H1 (cell line): ENCODE measurements at regions not wholly inside any gene's neighbourhood (a gene's known extent, or its start where the extent isn't known, plus 50 kb on each side); places are given as distances from the start of the nearest gene placed in this dataset.

Experiments used
- CTCF ChIA-PET: fragments of 300-600 bp; sonication (Branson Sonifier 250); formaldehyde crosslinking; loops from one replicate; lab custom pipeline; 2021; ENCODE audit not compliant: partially characterized antibody; lab: Charles Lee
- POLR2A ChIA-PET: fragments of 300-600 bp; sonication (Branson Sonifier 250); formaldehyde crosslinking; loops from one replicate; lab custom pipeline; 2021; ENCODE audit warnings: inconsistent platforms; ENCODE audit not compliant: partially characterized antibody; lab: Charles Lee
- DNase-seq, 2 experiments: peaks; one replicate each; pipeline versions ENCODE4 v3.0.0 to v3.0.0-alpha.2; 2010 to 2022; ENCODE audit warnings: low spot score in 2 of 2, low read depth in 1 of 2, mixed read lengths in 1 of 2
- FAIRE-seq: peaks from 2 replicates; lab custom pipeline; 2011; peaks lifted over from hg19 to GRCh38; lab: Jason Lieb, UNC
- H2AFZ ChIP-seq: 2 replicates; pipeline ENCODE4 v1.8.1; 2012; ENCODE audit warnings: low read length, inconsistent platforms
- H2AK5ac ChIP-seq: 2 replicates; pipeline ENCODE4 v1.6.1; 2013; ENCODE audit warnings: low read depth, low read length
- H2BK120ac ChIP-seq: replicated peaks from 2 replicates; pipeline ENCODE3; 2013; ENCODE audit warnings: low read depth, low read length, inconsistent platforms
- H2BK12ac ChIP-seq: 2 replicates; pipeline ENCODE4 v1.6.1; 2013; ENCODE audit warnings: low read depth, low read length
- H2BK15ac ChIP-seq: 2 replicates; pipeline ENCODE4 v1.6.1; 2013; ENCODE audit warnings: low read length
- H2BK20ac ChIP-seq: 2 replicates; pipeline ENCODE4 v1.6.1; 2013; ENCODE audit warnings: low read length
- H2BK5ac ChIP-seq: 2 replicates; pipeline ENCODE4 v1.6.1; 2013; ENCODE audit warnings: low read depth, low read length
- H3K14ac ChIP-seq: 2 replicates; pipeline ENCODE4 v1.6.1; 2013; ENCODE audit warnings: inconsistent platforms; ENCODE audit not compliant: insufficient read length
- H3K18ac ChIP-seq: 2 replicates; pipeline ENCODE4 v1.6.1; 2013; ENCODE audit warnings: low read length; ENCODE audit errors: extremely low read depth
- H3K23ac ChIP-seq: 2 replicates; pipeline ENCODE4 v1.6.1; 2013; ENCODE audit warnings: inconsistent platforms; ENCODE audit not compliant: insufficient read length
- H3K23me2 ChIP-seq: 2 replicates; pipeline ENCODE4 v1.6.1; 2013; ENCODE audit warnings: low read depth, low read length
- H3K27ac ChIP-seq: 2 replicates; pipeline ENCODE4 v1.6.1; 2011; ENCODE audit warnings: low read depth, low read length, inconsistent platforms
- H3K27me3 ChIP-seq, 4 experiments: replicated peaks in 1 of 4; 1 replicate in 1 of 4; 2 replicates in 3 of 4; pipeline versions ENCODE4 v1.6.1 to v1.8.1; 2011 to 2013; ENCODE audit warnings: low read length in 3 of 4, mild to moderate bottlenecking in 3 of 4, inconsistent platforms in 2 of 4, mixed read lengths in 2 of 4, moderate library complexity in 1 of 4; ENCODE audit not compliant: control insufficient read depth in 3 of 4, insufficient read depth in 3 of 4; ENCODE audit errors: extremely low read depth in 1 of 4
- H3K36me3 ChIP-seq, 4 experiments: 2 replicates each; pipeline versions ENCODE4 v1.6.1 to v1.8.1; 2011 to 2013; ENCODE audit warnings: mild to moderate bottlenecking in 4 of 4, low read length in 3 of 4, moderate library complexity in 2 of 4, control low read depth in 1 of 4, inconsistent platforms in 1 of 4; ENCODE audit not compliant: insufficient read depth in 4 of 4, control insufficient read depth in 2 of 4
- H3K4ac ChIP-seq: replicated peaks from 2 replicates; pipeline ENCODE3; 2013; ENCODE audit warnings: low read length, low read depth, mixed read lengths, inconsistent platforms; ENCODE audit not compliant: insufficient read length
- H3K4me1 ChIP-seq, 4 experiments: replicated peaks in 1 of 4; 1 replicate in 1 of 4; 2 replicates in 3 of 4; pipeline versions ENCODE4 v1.6.1 to v1.8.1; 2011 to 2013; ENCODE audit warnings: low read length in 3 of 4, inconsistent platforms in 2 of 4, mixed read lengths in 1 of 4; ENCODE audit not compliant: insufficient read depth in 4 of 4, control insufficient read depth in 3 of 4
- H3K4me2 ChIP-seq, 2 experiments: 2 replicates each; pipeline versions ENCODE4 v1.6.1 to v1.8.1; 2011 to 2013; ENCODE audit warnings: low read depth in 2 of 2, low read length in 2 of 2, control low read depth in 1 of 2, inconsistent platforms in 1 of 2, mild to moderate bottlenecking in 1 of 2; ENCODE audit not compliant: insufficient read depth in 1 of 2
- H3K4me3 ChIP-seq, 4 experiments: fragments of 200-600, 300-600 bp in 1 of 4; sonication (generic), shearing (Covaris generic), sonication (Bioruptor Twin) in 1 of 4; 2 replicates each; pipeline versions ENCODE4 v1.5.1 to v1.8.1; 2011 to 2016; ENCODE audit warnings: low read length in 4 of 4, low read depth in 3 of 4, control low read depth in 2 of 4, inconsistent platforms in 2 of 4, mild to moderate bottlenecking in 2 of 4, mixed read lengths in 1 of 4, moderate library complexity in 1 of 4; ENCODE audit not compliant: insufficient read depth in 2 of 4; ENCODE audit errors: extremely low read depth in 1 of 4
- H3K56ac ChIP-seq: replicated peaks from 2 replicates; pipeline ENCODE3; 2013; ENCODE audit warnings: low read depth, mild to moderate bottlenecking, mixed read lengths, low read length, inconsistent platforms; ENCODE audit not compliant: insufficient read length
- H3K79me1 ChIP-seq: 2 replicates; pipeline ENCODE4 v1.6.1; 2013; ENCODE audit warnings: low read depth, low read length, control low read depth
- H3K79me2 ChIP-seq, 2 experiments: 2 replicates each; pipeline versions ENCODE4 v1.6.1 to v1.8.1; 2012 to 2013; ENCODE audit warnings: low read length in 2 of 2, mild to moderate bottlenecking in 2 of 2, inconsistent platforms in 1 of 2; ENCODE audit not compliant: insufficient read depth in 2 of 2, control insufficient read depth in 1 of 2
- H3K9ac ChIP-seq, 4 experiments: replicated peaks in 1 of 4; 1 replicate in 1 of 4; 2 replicates in 3 of 4; pipeline versions ENCODE4 v1.6.1 to v1.8.1; 2011 to 2013; ENCODE audit warnings: low read depth in 3 of 4, low read length in 3 of 4, control low read depth in 2 of 4, mild to moderate bottlenecking in 2 of 4, moderate library complexity in 2 of 4, inconsistent platforms in 1 of 4; ENCODE audit errors: extremely low read depth in 1 of 4
- H3K9me3 ChIP-seq, 2 experiments: 2 replicates each; pipeline versions ENCODE4 v1.6.1 to v1.8.1; 2012 to 2013; ENCODE audit warnings: mild to moderate bottlenecking in 2 of 2, moderate library complexity in 2 of 2, control low read depth in 1 of 2, inconsistent platforms in 1 of 2, low read depth in 1 of 2, low read length in 1 of 2, mixed read lengths in 1 of 2; ENCODE audit not compliant: insufficient read depth in 2 of 2
- H4K20me1 ChIP-seq, 2 experiments: replicated peaks in 1 of 2; 2 replicates each; pipeline versions ENCODE3 to v1.8.1; 2011 to 2013; ENCODE audit warnings: inconsistent platforms in 2 of 2, low read length in 2 of 2, mild to moderate bottlenecking in 1 of 2; ENCODE audit not compliant: insufficient read depth in 2 of 2, control insufficient read depth in 1 of 2
- H4K5ac ChIP-seq: 2 replicates; pipeline ENCODE4 v1.6.1; 2013; ENCODE audit warnings: low read length, low read depth, mixed read lengths, inconsistent platforms; ENCODE audit not compliant: insufficient read length
- H4K8ac ChIP-seq: 2 replicates; pipeline ENCODE4 v1.8.0; 2013; ENCODE audit warnings: mild to moderate bottlenecking, moderate library complexity, low read length, inconsistent platforms; ENCODE audit not compliant: insufficient read depth; ENCODE audit errors: extremely low read depth
- H4K91ac ChIP-seq: replicated peaks from 2 replicates; pipeline ENCODE3; 2013; ENCODE audit warnings: low read length, mixed read lengths, inconsistent platforms; ENCODE audit not compliant: insufficient read length
- BCL11A ChIP-seq, 2 experiments: IDR thresholded peaks; one replicate each; pipeline ENCODE4 v1.6.1; 2011; ENCODE audit warnings: low read depth in 2 of 2, low read length in 2 of 2, mild to moderate bottlenecking in 2 of 2
- CHD1 ChIP-seq: IDR thresholded peaks from 2 replicates; pipeline ENCODE4 v1.6.1; 2012; ENCODE audit warnings: low read depth, low read length, improper control_type of control experiment
- CTCF ChIP-seq, 3 experiments: IDR thresholded peaks; 1 replicate in 2 of 3; 2 replicates in 1 of 3; pipeline versions ENCODE4 v1.5.1 to v1.6.1; 2011; ENCODE audit warnings: low read length in 3 of 3, mild to moderate bottlenecking in 3 of 3, inconsistent platforms in 2 of 3, low read depth in 1 of 3, moderate library complexity in 1 of 3; ENCODE audit not compliant: insufficient read depth in 1 of 3; ENCODE audit errors: control extremely low read depth in 1 of 3
- GABPA ChIP-seq: IDR thresholded peaks from 2 replicates; pipeline ENCODE4 v1.6.1; 2011; ENCODE audit warnings: mild to moderate bottlenecking, low read length, moderate library complexity, borderline replicate concordance; ENCODE audit not compliant: insufficient read depth
- KDM1A ChIP-seq: fragments of 200-600, 300-600 bp; sonication (generic); IDR thresholded peaks from 2 replicates; pipeline ENCODE4 v1.7.1; 2016; ENCODE audit warnings: mild to moderate bottlenecking, low read length, borderline replicate concordance
- POU5F1 ChIP-seq: IDR thresholded peaks from 2 replicates; pipeline ENCODE4 v1.6.1; 2011; ENCODE audit warnings: low read depth, mild to moderate bottlenecking, low read length, moderate library complexity
- WGBS, 2 experiments: shearing (Covaris generic) in 1 of 2; methylation state at CpG; one replicate each; pipeline versions ENCODE4 v1.1.6 to v1.1.7; 2013 to 2015; ENCODE audit warnings: low lambda C conversion rate in 2 of 2, mixed read lengths in 2 of 2, inconsistent platforms in 1 of 2, low coverage in 1 of 2, missing lambda C conversion rate in 1 of 2; ENCODE audit not compliant: insufficient replicate concordance in 2 of 2, insufficient coverage in 1 of 2, insufficient read length in 1 of 2; ENCODE audit errors: extremely low coverage in 1 of 2, missing lambda C conversion rate in 1 of 2; 5-methylcytosine and 5-hydroxymethylcytosine counted together

GRCh38 chr15:97463696-97464095 is 496.8 kb upstream of the ARRDC4 start:
- no peak overlapping the region for H3K27ac ChIP-seq
- no peak overlapping the region for H3K18ac ChIP-seq
- no peak overlapping the region for H2BK12ac ChIP-seq
- H4K5ac ChIP-seq: no peak overlapping the region
- no peak for FAIRE-seq
- no peak overlapping the region for H2AFZ ChIP-seq
- no peak overlapping the region for H3K9ac ChIP-seq
- POLR2A ChIA-PET: no interaction called here
- no peak overlapping the region for H3K4me3 ChIP-seq
- no peaks in the 10 kb centered on the region for H3K4me1 ChIP-seq
- no peak overlapping the region for H4K91ac ChIP-seq
- no peak overlapping the region for H3K14ac ChIP-seq
- H2AK5ac ChIP-seq: no peak overlapping the region
- DNase-seq: no peak
- H2BK15ac ChIP-seq: no peak overlapping the region
- TF ChIP-seq GABPA (no peak), KDM1A (no peak), CTCF (IDR thresholded peaks at IDR 0.05; ENCODE audit: control extremely low read depth in 1 of 3, insufficient read depth in 1 of 3, low read depth in 1 of 3, low read length in 3 of 3) (no peak), POU5F1 (no peak), BCL11A (IDR thresholded peaks at IDR 0.05; ENCODE audit: low read depth in 2 of 2, low read length in 2 of 2) (no peak), CHD1 (no peak)
- H3K79me1 ChIP-seq: no peaks in the 10 kb centered on the region; the same call in 1 of the 2 replicates
- H2BK120ac ChIP-seq: no peak overlapping the region
- H3K9me3 ChIP-seq: no peaks in the 10 kb centered on the region
- WGBS, 2 experiments: 68% methylated on average over 4 of the region's 4 CpGs; no CpG with 5 or more reads in 1 of the 2 experiments
- no peak overlapping the region for H3K56ac ChIP-seq
- no peak overlapping the region for H3K4ac ChIP-seq
- H2BK20ac ChIP-seq: no peak overlapping the region
- H3K36me3 ChIP-seq: no peaks in the 10 kb centered on the region
- H4K20me1 ChIP-seq: no peaks in the 10 kb centered on the region
- no peak overlapping the region for H3K4me2 ChIP-seq
- H2BK5ac ChIP-seq: no peak overlapping the region
- H3K23ac ChIP-seq: no peak overlapping the region
- H3K27me3 ChIP-seq: no peaks in the 10 kb centered on the region
- no peaks in the 10 kb centered on the region for H3K79me2 ChIP-seq
- H4K8ac ChIP-seq: no peak overlapping the region
- CTCF ChIA-PET: no interaction called here
- H3K23me2 ChIP-seq: no peaks in the 10 kb centered on the region; the same call in 1 of the 2 replicates
